Testis (tissue), 2 donors: ENCODE measurements at regions not wholly inside any gene's neighbourhood (a gene's known extent, or its start where the extent isn't known, plus 50 kb on each side); places are given as distances from the start of the nearest gene placed in this dataset.

ENCODE experiments used
- CTCF ChIP-seq, 3 experiments: fragments of 450-650 bp in 2 of 3; fragments of 200-600 bp in 1 of 3; sonication (generic) in 1 of 3; IDR thresholded peaks; one replicate each; pipeline ENCODE4 v1.5.1; 2016 to 2019; ENCODE audit warnings: antibody characterized with exemption in 3 of 3, mild to moderate bottlenecking in 2 of 3, moderate library complexity in 1 of 3
- POLR2A ChIP-seq: fragments of 450-650 bp; IDR thresholded peaks from one replicate; pipeline ENCODE4 v1.6.1; 2017; ENCODE audit warnings: antibody characterized with exemption, mild to moderate bottlenecking, moderate library complexity

DNA sequence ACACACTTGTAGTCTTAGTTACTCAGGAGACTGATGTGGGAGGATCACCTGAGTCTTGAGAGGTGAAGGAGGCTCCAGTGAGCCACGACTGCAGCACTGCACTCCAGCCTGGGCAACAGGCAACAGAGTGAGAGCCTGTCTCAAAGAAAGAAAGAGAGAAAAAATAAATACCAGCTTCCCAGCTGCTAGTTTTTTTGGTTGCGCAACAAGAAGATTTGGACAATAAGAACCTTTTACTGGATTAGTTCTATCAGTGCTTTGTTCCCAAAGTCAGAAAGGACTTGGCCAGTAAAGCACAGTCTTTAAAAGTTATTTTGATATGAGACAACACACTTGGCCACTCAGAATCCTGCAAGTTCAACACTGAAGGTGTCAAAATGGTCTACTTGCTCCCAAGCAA is 768.1 kb upstream of the LRFN5 start:
- TF ChIP-seq CTCF (IDR thresholded peaks at IDR 0.05) (no peak), POLR2A (no peak)
